ENCODE measurements at regions not wholly inside any gene's neighbourhood (a gene's known extent, or its start where the extent isn't known, plus 50 kb on each side); places are given as distances from the start of the nearest gene placed in this dataset.

GRCh38 chr19:31596751-31597150, 247.5 kb upstream of the TSHZ3 start:
- DNase-seq, result no peak

- no peak for DNase-seq
Measured at GRCh38 chr19:31597616-31598015, 248.4 kb upstream of the TSHZ3 start.

- no peak for DNase-seq
Measured at GRCh38 chr19:31598730-31599238, 249.5 kb upstream of the TSHZ3 start.

- DNase-seq, result no peak
Measured at GRCh38 chr19:31600731-31601295, 251.6 kb upstream of the TSHZ3 start.

- no peak for DNase-seq
Measured at GRCh38 chr19:31601855-31602254, 252.6 kb upstream of the TSHZ3 start.

GRCh38 chr19:31602548-31602947, 253.3 kb upstream of the TSHZ3 start:
- no peak for DNase-seq

- no peak for DNase-seq
Measured at GRCh38 chr19:31604493-31605040, 255.3 kb upstream of the TSHZ3 start.

- no peak for DNase-seq
Measured at GRCh38 chr19:31610018-31610417, 260.8 kb upstream of the TSHZ3 start.

GRCh38 chr19:31611046-31611877, 262.0 kb upstream of the TSHZ3 start:
- DNase-seq, result no peak

GRCh38 chr19:31612873-31613272, 263.6 kb upstream of the TSHZ3 start:
- no peak for DNase-seq

- no peak for DNase-seq
Measured at GRCh38 chr19:31613683-31614219, 264.5 kb upstream of the TSHZ3 start.

GRCh38 chr19:31616031-31616430, 266.8 kb upstream of the TSHZ3 start:
- DNase-seq, result peak in 1 of 51 donors; percentile 27

- DNase-seq, result no peak
Measured at GRCh38 chr19:31617010-31617585, 267.9 kb upstream of the TSHZ3 start.

- no peak for DNase-seq
Measured at GRCh38 chr19:31625056-31625455, 275.8 kb upstream of the TSHZ3 start.

GRCh38 chr19:31625575-31625974, 276.3 kb upstream of the TSHZ3 start:
- DNase-seq, result no peak

GRCh38 chr19:31626941-31627340, 277.7 kb upstream of the TSHZ3 start:
- DNase-seq, result no peak

- DNase-seq, result no peak
Measured at GRCh38 chr19:31627620-31628365, 278.6 kb upstream of the TSHZ3 start.

- DNase-seq, result no peak
Measured at GRCh38 chr19:31629579-31630363, 280.5 kb upstream of the TSHZ3 start.

GRCh38 chr19:31633014-31633413, 283.8 kb upstream of the TSHZ3 start:
- DNase-seq, result no peak

GRCh38 chr19:31639306-31639705, 290.1 kb upstream of the TSHZ3 start:
- DNase-seq, result no peak

GRCh38 chr19:31641591-31641990, 292.4 kb upstream of the TSHZ3 start:
- no peak for DNase-seq

Data from hypothalamus (tissue), 51 donors.